HG02938 (cell line): ENCODE measurements at regions not wholly inside any gene's neighbourhood (a gene's known extent, or its start where the extent isn't known, plus 50 kb on each side); places are given as distances from the start of the nearest gene placed in this dataset.

Experiments used
- ATAC-seq: cut with Tn5 transposase; IDR thresholded peaks from one replicate; pipeline ENCODE4 v1.9.1; 2021; ENCODE audit warnings: mild to moderate bottlenecking, moderate library complexity; ENCODE audit not compliant: unreplicated experiment

DNA sequence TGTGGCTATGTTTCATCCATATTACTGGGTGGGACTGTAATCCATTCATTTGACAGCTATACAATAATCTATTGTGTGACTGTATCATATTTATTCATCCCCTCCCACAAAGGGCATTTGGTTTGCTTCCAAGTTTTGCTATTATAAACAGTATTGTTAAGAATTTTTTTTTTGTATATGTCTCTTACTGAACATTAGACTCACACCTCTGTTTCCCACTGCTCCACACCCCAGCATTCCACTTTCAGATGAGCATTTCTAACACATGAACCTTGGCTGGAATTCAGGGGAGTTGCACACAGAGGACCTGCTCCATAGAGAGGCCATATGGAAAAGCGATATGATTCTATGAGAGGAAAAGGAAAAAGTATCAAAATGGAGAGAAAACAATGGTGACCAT is 81.6 kb upstream of the DKK2 start:
- ATAC-seq, result no peak

DNA sequence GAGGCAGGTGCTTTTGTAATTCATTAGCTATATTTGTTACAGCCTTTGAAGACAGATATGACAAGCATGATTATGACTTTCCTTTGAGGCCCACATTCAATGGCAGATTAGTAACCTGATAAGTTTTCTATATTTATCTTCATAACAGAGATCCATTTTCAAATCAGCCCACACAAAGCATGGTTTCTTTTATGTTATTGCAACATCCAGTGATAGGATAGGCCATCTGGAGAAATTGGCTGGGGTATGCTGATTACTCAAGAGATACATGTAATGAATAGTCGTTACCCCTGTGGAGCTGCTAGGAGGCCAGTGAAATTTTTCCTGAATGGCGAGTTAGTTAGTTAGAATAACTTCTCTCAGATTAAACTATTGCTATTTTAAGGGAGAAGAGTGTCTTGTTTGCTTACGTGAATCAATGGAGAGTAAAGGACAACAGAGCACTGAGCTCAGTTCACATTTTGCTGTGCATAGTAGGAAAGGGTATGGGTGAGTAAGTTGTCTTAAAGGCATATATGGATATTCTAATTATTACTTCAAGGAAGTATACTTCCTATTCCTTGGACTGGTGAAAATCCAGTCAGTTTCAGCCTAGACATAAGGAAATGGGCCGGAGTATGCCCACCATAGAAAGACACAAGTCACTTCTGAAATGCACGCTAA is 79.2 kb upstream of the DKK2 start:
- ATAC-seq, result no peak

DNA sequence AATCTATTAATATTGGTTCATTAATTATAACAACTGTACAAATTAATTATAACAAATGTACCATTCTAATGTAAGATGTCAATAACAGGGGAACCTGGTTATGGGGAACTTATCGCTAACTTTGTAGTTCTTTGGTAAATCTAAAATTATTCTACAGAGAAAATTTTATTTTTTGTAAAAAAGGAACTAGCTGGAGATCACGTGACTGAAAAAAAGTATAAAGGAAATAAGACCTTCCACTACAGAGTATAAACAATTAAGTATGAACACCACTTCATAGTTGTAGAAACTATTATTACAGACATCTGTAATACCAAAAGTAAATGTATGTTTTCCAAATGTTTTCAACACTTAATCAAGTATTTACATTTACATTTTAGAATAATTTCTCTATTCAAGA is 77.9 kb upstream of the DKK2 start:
- ATAC-seq, result no peak

DNA sequence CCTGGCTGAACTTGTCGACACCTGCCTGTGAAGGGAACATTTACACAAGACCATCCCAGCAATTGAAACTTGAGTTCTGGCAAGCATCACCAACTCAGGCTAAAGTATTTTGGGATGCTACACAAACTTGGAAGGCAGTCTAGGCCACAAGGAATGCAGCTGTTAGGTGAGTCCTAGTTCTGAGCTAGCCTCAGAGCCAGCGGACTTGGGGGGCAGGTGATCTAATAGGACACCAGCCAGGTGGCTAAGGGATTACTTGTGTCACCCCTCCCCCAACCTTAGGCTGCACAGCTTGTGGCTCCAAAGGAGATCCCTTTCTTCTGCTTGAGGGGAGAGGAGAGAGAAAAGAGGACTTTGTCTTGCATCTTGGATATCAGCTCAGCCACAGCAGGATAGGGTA is 62.3 kb upstream of the DKK2 start:
- no peak for ATAC-seq

DNA sequence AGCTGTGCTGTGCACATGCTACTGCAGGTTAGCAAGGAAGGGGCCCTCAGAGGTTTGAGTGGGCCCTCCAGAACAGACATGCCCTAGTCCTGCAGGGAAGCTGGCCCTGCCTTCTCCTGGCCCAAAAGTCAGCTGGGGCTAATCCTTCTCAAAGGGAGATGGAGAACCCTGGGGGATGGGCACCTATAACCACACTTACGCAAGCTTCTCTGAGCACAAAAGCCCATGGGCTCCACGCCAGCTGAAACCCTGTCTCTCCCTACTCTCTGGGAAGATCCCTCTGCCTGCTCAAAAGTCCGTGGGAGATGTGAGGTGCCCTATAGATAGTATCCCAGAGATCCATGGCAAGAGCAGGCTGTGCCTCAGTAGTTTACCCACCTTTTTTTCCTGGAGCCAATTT is 58.9 kb upstream of the DKK2 start:
- no peak for ATAC-seq

DNA sequence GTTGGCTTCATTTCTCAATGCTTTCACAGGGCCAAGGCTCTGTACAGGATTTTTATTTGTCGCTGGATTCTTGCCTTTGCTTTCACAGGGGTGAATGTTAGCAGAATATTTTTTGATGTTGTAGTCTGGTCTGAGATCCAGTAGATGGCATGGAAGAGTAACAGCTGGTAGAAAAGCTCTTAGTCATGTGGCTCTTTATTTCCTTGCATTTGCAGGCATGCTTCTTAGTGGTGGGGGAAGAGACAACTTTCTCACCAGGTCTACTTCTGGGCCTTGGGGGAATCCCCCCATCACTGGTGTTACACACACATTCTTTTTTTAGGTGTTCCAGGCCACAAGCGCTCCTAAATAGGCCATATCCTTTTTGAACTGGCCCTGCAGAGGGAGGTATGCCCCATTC is 58.2 kb upstream of the DKK2 start:
- ATAC-seq, result peak; percentile 86
